ENCODE measurements at regions not wholly inside any gene's neighbourhood (a gene's known extent, or its start where the extent isn't known, plus 50 kb on each side); places are given as distances from the start of the nearest gene placed in this dataset.

DNA sequence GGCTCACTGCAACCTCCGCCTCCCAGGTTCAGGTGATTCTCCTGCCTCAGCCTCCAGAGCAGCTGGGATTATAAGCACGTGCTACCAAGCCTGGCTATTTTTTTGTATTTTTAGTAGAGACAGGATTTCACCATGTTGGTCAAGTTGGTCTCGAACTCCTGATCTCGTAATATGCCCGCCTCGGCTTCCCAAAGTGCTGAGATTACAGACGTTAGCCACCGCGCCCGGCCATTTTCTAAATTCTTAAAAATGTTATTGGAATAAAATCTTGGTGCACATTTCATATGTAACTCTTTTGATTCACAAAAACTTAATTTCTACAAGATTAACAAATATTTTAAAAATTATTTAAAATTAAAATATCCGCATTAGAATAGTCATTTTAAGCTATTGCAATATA is 1480.3 kb upstream of the SPRY2 start:
- Histone ChIP-seq H3K9me3 (replicated peaks; ENCODE audit: control insufficient read depth, insufficient read depth, low read length) (peaks cover 2% of the 10 kb centered on the region), H3K9ac (replicated peaks; ENCODE audit: extremely low read depth, insufficient read depth, low read length) (no peak overlapping the region), H3K4me1 (ENCODE audit: control insufficient read depth, extremely low read depth, insufficient read depth, low read length) (no peaks in the 10 kb centered on the region), H3K79me2 (ENCODE audit: control insufficient read depth, insufficient read depth, low read length) (no peaks in the 10 kb centered on the region), H3K4me2 (ENCODE audit: insufficient read depth, low read length) (no peak overlapping the region), H4K20me1 (replicated peaks; ENCODE audit: control insufficient read depth, extremely low read depth, insufficient read depth, low read length) (no peaks in the 10 kb centered on the region), H3K27ac (ENCODE audit: insufficient read depth, low read depth, low read length) (no peak overlapping the region), H3K27me3 (ENCODE audit: control insufficient read depth in 2 of 2, insufficient read depth in 2 of 2, low read length in 2 of 2) (no peaks in the 10 kb centered on the region), H3K36me3 (ENCODE audit: control insufficient read depth in 2 of 2, extremely low read depth in 1 of 2, insufficient read depth in 2 of 2, low read length in 2 of 2) (no peaks in the 10 kb centered on the region), H3K9me1 (replicated peaks; ENCODE audit: control insufficient read depth, extremely low read depth, insufficient read depth, low read length) (no peaks in the 10 kb centered on the region), H3K4me3 (replicated peaks in 1 of 3; ENCODE audit: insufficient read depth in 1 of 3, low read depth in 1 of 3, low read length in 3 of 3) (no peak overlapping the region), H2AFZ (ENCODE audit: low read depth, low read length) (no peak overlapping the region)
- ChIA-PET POLR2A (no interaction called here), CTCF (no interaction called here)
- TF ChIP-seq MYC (IDR thresholded peaks at IDR 0.05; ENCODE audit: low read depth, low read length) (no peak), POLR2AphosphoS5 (IDR thresholded peaks at IDR 0.05; ENCODE audit: insufficient read depth, low read depth, low read length) (no peak), JUN (IDR thresholded peaks at IDR 0.05; ENCODE audit: borderline replicate concordance, insufficient read depth, insufficient read length, low read depth) (no peak), GATA2 (IDR thresholded peaks at IDR 0.05; ENCODE audit: insufficient read depth, insufficient read length, low read depth, low read length) (no peak), POLR2A (IDR thresholded peaks at IDR 0.05; ENCODE audit: low read depth, low read length) (no peak), FOS (IDR thresholded peaks at IDR 0.05; ENCODE audit: borderline replicate concordance, insufficient read depth, low read length) (no peak), EZH2 (IDR thresholded peaks at IDR 0.05; ENCODE audit: borderline replicate concordance, low read depth, low read length, severe bottlenecking) (no peak)
- TF ChIP-seq, protein P1, sequence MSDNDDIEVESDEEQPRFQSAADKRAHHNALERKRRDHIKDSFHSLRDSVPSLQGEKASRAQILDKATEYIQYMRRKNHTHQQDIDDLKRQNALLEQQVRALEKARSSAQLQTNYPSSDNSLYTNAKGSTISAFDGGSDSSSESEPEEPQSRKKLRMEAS (IDR thresholded peaks at IDR 0.05; ENCODE audit: insufficient read depth, insufficient read length): no peak
- TF ChIP-seq, protein P2, sequence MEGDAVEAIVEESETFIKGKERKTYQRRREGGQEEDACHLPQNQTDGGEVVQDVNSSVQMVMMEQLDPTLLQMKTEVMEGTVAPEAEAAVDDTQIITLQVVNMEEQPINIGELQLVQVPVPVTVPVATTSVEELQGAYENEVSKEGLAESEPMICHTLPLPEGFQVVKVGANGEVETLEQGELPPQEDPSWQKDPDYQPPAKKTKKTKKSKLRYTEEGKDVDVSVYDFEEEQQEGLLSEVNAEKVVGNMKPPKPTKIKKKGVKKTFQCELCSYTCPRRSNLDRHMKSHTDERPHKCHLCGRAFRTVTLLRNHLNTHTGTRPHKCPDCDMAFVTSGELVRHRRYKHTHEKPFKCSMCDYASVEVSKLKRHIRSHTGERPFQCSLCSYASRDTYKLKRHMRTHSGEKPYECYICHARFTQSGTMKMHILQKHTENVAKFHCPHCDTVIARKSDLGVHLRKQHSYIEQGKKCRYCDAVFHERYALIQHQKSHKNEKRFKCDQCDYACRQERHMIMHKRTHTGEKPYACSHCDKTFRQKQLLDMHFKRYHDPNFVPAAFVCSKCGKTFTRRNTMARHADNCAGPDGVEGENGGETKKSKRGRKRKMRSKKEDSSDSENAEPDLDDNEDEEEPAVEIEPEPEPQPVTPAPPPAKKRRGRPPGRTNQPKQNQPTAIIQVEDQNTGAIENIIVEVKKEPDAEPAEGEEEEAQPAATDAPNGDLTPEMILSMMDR (IDR thresholded peaks at IDR 0.05; ENCODE audit: extremely low read depth in 1 of 2, insufficient read depth in 1 of 2, low read depth in 1 of 2, low read length in 2 of 2): no peak
- no TSS peak for BruUV-seq (replicated peaks)
- no peak for FAIRE-seq
- dilution Hi-C loops (cut with MboI; ENCODE audit: extremely low pct_ligation_motif_present, low sequenced_read_pairs) (no loop called here), intact Hi-C loops (cut with micrococcal nuclease) (no loop called here)
- no peak for DNase-seq (ENCODE audit: low read depth, low spot score)

Data from endothelial cell of umbilical vein (primary cell).